ENCODE measurements at regions not wholly inside any gene's neighbourhood (a gene's known extent, or its start where the extent isn't known, plus 50 kb on each side); places are given as distances from the start of the nearest gene placed in this dataset.

DNA sequence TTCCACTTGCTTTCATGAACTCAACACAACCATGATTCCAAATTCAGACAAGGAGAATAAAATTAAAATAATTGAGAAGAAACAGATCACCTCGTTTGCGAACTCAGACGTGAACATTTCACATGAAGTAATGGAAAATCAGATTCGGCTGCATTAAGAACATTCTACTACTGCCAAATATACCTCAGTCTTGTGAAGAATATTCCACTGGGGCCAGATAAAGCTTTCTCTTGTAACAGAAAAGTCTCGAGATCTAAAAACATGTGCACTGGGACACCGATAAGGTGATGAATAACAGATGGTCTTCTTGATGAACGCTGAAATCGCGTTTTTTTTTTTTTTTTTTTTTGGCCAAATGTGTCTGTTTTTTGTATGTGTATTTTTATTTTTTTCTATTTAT lies 761.1 kb downstream of the BRD1 start:
- no peak for DNase-seq (ENCODE audit: extremely low read depth in 1 of 2, low read depth in 1 of 2)

DNA sequence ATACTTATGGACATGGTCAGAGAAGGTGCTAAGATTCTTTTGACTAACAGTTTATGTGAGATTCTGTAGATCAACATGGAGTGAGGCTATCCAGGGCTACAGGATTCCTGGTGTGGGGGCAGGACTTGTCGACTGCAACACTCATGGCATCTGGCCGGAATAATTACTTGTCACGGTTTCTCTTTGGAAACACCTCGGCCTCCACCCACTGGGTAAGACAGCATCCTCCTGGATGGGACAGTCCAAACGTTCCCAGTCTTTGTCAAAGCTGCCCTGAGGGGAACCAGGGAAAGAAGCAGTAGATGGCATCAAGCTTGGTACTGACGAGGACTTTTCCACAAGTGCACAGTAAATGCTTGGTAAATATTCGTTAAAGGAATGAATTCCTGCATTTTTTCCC lies 762.8 kb downstream of the BRD1 start:
- DNase-seq (ENCODE audit: extremely low read depth in 1 of 2, low read depth in 1 of 2), result no peak

DNA sequence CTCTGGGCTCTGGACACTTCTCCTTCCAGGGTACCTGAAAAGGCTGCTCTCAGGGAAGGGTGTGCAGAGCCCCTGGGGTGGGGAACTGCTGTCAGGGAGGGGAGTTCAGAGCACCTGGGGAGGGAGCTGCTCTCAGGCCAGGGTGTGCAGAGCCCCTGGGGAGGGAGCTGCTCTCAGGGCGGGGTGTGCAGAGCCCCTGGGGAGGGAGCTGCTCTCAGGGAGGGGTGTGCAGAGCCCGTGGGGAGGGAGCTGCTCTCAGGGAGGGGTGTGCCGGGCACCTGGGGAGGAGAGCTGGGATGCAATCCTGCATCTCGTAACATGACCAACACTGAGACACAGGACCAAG lies 764.2 kb downstream of the BRD1 start:
- DNase-seq (ENCODE audit: extremely low read depth in 1 of 2, low read depth in 1 of 2), result no peak

DNA sequence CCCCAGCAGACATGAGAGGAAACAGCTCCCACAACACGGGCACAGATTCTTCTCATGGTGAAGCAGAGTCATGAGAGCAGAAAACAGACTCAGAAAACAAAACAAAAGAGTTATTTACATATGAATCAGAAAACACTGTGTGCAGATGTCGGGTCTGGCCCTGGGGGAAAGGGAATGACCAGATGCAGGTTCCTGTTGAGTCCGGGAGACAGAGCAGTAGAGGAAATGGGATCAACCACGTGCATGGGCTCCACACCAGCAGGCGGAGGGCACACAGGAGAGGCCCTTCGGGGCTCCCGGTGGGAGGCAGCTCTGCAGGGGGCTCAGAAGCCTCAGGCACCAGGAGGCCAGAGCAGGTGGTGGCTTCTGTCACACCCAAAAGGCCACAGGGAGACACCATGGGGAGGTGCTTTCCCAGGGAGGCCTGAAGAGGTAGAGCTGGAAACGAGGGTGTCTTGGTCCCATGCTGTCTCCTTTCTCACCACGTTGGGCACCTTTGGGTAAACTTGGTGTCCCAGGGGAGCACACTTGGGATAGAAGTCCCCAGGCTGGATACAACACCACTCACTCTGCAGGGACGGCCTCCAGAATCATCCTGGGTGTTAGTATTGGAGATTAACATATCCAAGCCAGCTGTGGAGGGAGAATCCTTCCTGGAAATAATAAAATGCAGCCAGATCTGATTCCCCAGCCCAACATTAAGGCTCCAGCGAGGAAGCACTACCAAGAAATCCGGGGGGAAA lies 764.7 kb downstream of the BRD1 start:
- DNase-seq (ENCODE audit: extremely low read depth in 1 of 2, low read depth in 1 of 2), result no peak

DNA sequence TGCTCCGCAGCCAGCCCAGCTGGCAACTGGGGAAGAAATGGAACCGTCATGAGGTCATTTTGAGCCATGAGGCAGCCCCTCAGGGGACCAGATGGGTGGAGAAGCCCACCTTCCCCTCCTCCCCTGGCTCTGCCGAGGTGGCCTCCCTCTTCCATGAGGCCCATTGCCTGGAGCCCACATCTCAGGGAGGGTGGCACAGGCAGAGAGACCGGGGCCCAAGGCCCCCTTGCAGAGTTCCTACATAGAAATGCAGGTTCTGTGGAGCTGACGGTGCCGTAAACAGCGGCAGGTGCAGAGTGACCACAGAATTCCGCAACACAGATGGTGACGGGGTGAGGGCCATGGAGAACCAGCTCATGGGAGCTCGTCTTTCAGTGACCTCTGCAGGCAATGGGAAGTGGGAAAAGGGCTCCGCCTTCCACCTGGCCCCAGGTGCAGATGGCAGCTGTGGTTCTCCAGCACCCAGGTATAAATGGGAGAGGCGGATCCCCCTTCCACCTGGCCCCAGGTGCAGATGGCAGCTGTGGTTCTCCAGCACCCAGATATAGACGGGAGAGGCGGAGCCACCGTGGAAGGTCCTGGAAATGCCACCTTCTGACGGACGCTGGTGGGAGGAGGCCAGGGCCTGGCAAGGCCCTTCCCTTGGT lies 765.4 kb downstream of the BRD1 start:
- no peak for DNase-seq (ENCODE audit: extremely low read depth in 1 of 2, low read depth in 1 of 2)

DNA sequence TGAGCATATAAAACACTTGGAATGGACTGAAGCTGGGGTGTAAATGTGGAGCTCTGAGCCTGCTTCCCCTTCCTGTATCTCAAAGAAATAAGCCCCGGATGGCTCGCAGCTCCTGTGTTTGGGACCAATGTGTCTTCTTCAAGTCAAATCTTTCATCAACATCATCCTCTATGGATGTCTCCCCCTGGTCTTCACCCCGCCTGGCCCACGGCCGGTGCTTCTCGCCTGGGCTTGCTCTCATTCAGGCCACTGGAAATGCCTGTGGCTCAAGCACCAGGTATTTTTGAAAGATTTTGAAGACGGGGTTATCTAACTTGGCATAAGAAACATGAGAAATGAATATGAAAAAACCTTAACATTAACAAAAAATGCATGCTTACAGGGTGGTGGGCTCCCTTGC lies 769.8 kb downstream of the BRD1 start:
- no peak for DNase-seq (ENCODE audit: extremely low read depth in 1 of 2, low read depth in 1 of 2)

DNA sequence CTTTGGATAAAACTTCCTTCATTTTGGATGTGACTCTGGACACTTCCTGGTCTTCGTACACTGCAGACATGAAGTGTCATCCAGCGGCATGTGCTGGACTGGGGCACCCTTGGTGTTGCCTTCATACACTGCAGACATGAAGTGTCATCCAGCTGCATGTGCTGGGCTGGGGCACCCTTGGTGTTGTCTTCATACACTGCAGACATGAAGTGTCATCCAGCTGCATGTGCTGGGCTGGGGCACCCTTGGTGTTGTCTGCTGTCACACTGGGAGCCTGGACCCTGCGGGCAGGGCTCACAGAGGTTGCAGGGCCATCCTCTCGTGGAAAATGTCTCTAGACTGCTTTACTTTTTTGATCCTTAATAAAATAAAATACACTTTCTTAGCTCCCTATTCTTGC lies 771.4 kb downstream of the BRD1 start:
- no peak for DNase-seq (ENCODE audit: extremely low read depth in 1 of 2, low read depth in 1 of 2)

DNA sequence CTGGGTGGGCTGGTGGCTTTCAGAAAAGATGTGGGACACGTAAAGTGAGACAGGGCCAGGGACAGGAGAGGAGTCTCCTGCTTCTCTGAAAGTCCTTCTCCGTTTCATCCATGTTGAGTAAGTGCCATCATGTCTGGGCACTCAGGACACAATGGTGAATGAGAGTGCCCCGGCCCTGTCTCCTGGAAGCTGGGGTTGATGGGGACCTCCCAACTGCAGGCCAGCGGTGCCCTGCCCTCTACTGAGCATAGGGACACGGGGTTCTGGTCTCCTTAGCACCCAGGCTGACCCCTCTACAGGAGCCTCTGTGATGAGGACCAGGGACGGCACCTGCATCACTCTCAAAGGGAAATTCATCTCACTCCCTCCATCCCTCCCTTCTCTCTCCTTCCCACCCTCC lies 772.3 kb downstream of the BRD1 start:
- DNase-seq (ENCODE audit: extremely low read depth in 1 of 2, low read depth in 1 of 2), result no peak

DNA sequence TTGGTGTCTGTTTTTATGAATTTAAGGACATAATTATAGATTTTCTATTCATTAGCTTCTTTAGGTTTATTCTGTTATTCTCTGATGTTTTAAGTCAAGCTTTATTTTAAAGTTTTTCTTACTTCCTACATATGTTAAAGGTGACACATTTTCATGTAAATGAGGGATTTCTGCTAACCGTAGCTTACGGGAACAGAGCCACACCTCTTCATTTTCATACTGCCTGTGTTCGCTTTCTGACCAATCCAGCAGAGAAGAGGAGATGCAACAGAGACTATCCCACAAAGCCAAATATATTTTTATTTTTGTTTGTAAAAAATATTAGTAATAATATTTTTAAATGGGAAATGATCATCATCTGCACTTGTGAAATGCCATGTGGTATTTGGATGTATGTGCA lies 774.1 kb downstream of the BRD1 start:
- DNase-seq (ENCODE audit: extremely low read depth in 1 of 2, low read depth in 1 of 2), result no peak

DNA sequence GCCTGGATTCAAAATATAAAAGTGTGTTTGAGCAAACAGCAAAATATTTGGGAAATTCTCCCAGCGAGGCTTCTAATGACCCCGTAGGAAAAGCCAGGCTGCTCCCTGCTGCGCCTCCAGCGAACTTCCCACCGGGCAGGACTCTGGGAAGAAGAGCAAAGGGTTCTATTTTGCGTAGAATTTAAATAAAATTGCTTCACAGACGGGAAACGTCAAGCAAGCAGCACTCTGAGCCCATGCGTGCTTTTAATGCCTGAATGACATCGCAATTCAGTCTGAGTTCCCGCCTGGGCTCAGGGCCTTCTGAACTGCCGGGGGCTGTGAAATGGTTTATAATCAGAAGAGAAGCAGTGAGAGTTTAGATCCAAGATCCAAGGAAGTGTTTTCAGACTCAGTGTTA lies 775.1 kb downstream of the BRD1 start:
- DNase-seq (ENCODE audit: extremely low read depth in 1 of 2, low read depth in 1 of 2), result no peak

DNA sequence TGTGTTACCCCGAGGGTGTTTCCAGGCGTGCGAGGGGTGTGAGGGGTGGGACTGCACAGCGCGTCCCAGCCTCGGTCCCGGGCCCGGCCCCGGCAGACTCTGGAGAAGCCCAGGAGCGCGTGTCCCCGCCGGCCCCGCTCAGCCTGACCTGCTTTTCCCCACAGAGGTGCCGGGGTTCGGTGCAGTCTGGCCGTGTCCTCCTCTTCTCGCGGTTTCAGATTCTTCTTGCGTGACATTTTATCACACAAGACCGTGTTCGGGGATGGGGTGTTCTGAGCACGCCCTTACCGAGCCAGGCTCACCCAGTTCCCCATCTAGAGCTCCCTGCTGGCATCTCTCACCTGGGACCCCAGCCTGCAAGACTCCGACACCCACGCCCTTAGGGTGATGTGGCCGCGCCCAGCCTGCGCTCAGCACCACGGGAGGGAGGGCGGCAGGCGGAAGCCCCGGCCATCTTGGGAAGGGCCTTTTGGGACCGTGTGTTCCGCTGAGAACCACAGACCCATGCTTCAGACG lies 775.6 kb downstream of the BRD1 start:
- DNase-seq (ENCODE audit: extremely low read depth in 1 of 2, low read depth in 1 of 2), result no peak

DNA sequence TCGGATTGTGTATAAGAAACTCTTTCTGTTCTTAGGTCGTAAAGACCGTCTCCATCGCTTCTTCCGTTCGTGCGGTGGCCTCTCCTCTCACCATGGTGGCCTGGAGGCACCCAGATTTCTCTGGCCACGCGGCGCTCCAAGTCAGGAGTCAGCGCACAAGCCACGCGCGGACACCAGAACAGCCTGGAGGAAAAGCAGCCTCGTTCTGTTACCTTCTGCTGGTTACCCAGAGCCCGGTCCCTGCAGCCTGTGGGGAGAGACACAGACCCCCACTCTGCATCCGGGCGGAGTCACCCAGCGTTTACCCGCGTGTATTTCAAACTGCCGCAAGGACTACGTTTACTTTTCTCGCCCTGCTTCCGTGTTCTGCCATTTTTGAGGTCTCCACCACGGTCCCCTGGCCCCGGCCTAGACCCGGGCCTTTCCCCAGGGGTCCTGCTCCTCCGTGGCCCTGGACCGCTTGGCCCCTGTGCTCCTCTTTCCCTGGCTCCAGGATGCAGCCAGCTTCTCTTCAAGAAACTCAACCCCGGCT lies 776.1 kb downstream of the BRD1 start:
- no peak for DNase-seq (ENCODE audit: extremely low read depth in 1 of 2, low read depth in 1 of 2)

DNA sequence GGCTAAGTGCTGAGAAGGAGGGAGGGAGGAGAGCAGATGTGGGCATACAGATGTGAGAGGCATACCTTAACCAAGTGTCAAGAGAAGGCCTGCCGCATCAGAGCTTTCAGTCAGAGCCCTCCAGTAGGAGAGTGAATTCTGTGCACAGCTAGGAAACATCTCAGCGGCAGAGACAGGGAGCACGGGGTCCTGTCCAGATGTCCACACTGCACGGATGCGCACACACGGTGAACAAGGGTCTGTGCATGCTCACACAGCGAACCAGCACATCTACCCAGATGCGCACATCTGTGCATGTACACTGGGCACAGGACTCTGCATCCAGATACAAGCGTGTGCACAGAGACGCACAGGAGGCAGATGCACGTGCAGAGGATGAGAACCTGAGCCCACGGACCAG lies 778.0 kb downstream of the BRD1 start:
- DNase-seq (ENCODE audit: extremely low read depth in 1 of 2, low read depth in 1 of 2), result no peak

DNA sequence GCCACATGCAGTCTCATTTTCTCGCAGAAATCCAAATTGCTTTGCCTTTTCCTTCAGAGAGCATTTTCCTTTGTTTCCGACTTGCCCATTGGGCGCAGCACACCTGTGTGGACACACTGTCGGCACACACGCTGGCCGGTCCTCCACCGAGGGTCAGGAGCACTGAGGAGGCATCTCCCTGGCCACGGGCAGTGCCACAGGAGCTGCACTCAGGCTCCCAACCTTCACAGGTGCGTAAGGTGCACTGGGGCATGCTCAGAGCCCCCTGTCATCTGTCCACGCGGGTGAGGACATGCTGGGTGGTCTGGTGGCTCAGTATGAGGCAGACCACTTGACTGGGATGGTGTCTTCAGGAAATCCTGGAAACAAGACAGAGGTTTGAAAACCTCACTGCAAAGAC lies 779.1 kb downstream of the BRD1 start:
- no peak for DNase-seq (ENCODE audit: extremely low read depth in 1 of 2, low read depth in 1 of 2)

DNA sequence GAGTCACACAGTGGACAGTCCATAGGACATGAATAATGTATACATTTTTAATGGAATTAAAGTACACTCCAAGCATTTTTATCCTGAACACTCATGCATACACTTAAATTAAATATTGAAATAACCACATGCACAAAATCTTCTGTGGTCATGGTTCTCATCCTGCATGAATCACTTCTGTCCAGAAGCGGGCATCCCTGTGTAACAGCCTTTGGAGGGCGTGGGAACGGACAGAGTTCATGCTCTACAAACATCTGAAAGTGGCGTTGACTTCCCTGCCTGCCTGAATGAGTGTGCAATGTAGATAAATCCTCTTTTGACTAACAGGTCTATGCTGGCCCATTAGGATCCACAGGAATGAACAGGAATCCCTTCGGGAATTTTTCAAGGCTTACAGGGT lies 780.2 kb downstream of the BRD1 start:
- DNase-seq (ENCODE audit: extremely low read depth in 1 of 2, low read depth in 1 of 2), result no peak

DNA sequence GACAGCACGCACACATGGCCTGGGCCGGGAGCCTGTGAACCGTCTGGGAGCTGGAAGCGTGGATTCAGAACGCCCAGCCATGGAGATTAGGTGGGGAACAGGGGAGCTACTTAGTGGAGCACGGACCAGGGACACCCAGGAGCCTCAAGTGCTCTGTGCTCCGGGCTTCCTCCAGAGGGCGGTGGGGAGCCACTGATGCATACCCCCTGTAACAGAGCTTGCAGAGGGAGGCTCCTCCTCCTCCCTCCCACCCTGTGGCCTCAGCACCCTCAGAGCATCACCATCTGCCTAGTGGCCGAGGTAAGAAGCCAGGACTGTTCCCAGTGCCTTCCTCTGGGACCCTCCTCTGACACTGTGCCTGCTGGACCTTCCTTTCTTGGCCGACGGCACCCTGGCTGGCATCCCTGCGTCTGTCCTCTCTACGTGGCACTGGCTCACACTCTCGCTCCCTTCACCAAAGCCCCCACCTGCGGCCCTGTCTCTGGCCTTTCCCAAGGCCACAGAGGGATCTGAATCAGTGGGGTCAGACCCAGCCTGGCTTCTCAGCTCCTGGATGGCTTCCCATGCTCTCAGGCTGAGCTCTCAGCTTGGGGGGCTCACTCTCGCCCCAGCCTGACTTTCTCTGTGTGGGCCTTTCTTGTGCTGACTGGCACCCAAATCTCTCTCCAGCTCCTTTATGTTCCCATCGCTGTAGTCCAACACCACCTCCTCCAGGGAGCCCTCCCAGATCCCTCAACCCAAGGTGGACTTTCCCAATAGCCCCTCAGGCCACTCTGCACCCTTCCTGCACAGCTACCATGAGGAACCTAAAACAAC lies 780.9 kb downstream of the BRD1 start:
- DNase-seq (ENCODE audit: extremely low read depth in 1 of 2, low read depth in 1 of 2), result no peak

DNA sequence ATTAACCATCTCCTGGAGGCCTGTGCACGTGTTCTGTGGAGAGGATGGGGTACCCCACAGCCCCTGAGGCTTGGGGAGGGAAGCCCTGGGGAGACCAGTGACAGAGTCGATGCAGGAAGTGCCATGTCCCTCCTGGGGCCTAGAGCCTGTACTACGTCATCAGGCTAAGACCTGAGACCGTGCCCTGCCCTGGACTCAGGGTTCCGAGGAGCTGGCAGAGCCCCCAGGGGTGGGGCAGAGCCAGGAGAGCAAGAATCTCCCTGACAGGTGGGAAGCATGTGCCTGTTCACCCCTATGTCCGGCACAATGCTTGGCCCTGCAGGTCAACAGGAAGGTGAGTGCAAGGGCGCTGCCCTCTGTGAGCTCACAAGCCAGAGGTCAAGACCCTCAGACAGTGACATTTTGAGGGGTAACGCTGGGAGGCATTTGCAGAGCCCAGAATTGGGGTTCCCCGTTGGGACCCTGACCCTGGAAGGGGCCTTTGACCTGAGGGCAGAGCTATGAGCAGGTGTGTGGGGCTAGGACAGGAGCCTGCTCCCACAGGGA lies 781.6 kb downstream of the BRD1 start:
- no peak for DNase-seq (ENCODE audit: extremely low read depth in 1 of 2, low read depth in 1 of 2)

DNA sequence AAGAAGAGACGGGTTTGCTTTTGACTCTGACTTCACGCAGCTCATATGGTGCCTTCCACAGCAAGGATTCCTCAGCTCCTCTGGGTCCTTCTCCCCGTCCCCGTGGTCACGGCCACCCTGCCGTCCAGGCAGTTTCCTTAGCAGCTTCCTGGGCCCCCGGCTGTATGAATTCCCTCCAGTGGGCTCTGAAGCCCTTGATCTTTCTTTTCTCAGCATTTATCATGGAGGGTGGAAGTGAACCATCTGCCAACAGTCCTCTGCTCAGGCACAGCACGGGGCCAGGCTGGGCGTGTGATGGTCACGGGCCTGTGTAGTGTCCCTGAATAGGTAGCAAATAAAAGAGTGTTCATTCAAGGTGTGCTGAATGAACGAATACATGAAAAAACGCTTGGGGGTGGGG lies 782.4 kb downstream of the BRD1 start:
- no peak for DNase-seq (ENCODE audit: extremely low read depth in 1 of 2, low read depth in 1 of 2)

DNA sequence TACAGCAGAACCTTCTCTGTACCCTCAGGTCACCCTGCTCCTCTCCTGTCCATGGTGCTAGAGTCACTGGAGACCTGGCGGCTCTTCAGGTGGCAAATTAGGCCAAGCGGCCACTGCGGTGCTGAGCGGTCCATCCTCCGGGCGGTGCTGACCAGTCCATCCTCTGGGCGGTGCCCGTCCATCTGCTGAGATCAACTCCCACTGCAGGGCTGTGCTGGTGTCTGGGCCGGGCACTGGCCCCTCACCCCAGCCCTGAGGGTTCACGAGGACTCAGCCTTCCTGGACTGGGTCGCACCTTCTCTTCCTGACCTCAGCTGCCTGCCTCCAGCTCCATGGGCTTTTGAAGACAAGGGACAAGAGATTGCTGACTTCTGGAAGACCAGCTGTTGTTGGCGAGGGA lies 782.9 kb downstream of the BRD1 start:
- DNase-seq (ENCODE audit: extremely low read depth in 1 of 2, low read depth in 1 of 2), result no peak

DNA sequence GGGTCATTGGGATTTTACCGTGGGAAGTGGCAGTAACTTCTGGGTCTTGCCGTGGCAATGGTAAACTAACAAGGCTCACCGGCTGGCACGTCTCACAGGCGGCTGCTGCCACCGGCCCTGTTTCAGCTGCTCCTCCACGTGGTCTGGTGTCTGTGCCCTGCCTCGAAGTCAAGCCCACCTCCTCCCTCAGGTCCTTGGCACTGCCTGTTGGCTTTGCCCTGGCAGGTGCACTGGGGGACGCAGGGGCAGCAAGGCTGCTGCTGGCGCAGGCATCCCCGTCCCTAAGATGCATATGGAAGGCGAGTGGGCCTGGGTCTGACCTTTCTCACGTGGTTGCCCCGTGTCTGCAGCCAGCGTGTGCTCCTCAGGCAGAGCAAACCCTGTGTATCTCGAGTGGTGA lies 783.6 kb downstream of the BRD1 start:
- DNase-seq (ENCODE audit: extremely low read depth in 1 of 2, low read depth in 1 of 2), result no peak
